Right ventricle myocardium inferior (tissue), 1 donor: ENCODE measurements at regions not wholly inside any gene's neighbourhood (a gene's known extent, or its start where the extent isn't known, plus 50 kb on each side); places are given as distances from the start of the nearest gene placed in this dataset.

Experiments used
- ATAC-seq: fragments of 200-7000 bp; cut with Tn5 transposase; one replicate; pipeline ENCODE4 v1.9.1; 2020; ENCODE audit warnings: mild to moderate bottlenecking, moderate library complexity
- DNase-seq: peaks from one replicate; pipeline ENCODE4 v3.0.0; 2021; ENCODE audit errors: missing footprints
- intact Hi-C: fragments of 100-400 bp; cut with DNase I; formaldehyde crosslinking; loops from one replicate; pipeline ENCODE4 v1.11.0; 2022
- donor health status: DM: no; HTN: yes; CAD: no; lungs with severe emphysema.

DNA sequence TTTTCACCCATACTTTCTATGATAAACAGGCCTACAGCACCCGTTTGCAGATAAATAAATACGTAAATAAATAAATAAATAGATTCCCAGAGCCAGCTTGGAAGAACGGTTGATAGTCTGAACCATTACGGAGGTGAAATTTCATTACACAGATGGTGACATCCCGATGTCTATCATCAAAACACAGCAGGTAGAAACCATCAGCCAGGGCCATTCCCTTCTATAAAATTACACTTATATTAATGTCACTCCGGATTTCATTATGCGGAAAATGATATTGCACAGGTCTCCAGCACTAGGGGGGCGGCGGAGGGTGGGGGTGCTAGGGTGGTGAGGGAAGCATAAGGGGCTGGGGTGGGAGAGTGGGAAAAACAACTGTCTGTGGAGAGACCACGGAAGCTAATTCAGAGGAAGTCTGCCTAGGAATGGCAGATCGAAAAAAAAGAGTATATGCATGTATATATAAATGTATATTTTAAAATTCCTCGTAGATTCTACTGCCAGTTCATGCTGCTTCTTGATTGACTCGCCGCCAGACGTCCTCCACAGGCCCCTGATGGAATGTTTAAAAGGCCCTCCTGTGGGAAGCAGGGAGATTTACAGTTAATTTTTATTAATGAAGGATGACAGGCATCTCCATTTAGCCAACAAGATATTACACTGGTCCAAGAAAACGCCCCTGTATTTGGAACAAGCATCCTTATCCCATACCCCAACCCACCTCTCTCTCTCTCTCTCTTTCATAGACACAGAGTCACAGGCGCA, 1906.0 kb upstream of the PIK3C3 start:
- DNase-seq (no peak), ATAC-seq (no peak)
- intact Hi-C loops, result no loop called here

- intact Hi-C loops, result no loop called here
Measured at GRCh38 chr18:40048253-40048652, 1906.8 kb upstream of the PIK3C3 start.

DNA sequence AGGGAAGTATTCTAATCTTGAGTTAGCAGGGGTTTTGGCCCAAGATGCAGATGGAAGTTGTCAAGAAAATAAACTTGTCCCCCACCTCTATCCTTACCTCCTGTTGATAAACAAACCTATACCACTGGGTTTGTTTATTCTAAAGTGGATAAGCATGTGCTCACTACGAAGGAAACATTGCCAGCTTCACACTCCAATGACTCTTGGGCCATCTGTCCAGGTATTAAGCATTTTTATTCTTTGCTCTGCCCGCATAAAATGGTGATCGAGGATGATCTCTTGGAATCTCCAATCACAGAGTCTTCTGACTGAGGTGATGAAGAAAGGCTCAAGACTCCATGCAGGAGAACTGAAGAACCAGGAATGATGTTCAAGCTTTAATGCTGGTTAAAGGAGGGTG, 1908.4 kb upstream of the PIK3C3 start:
- DNase-seq (no peak), ATAC-seq (no peak)
- intact Hi-C loops, result no loop called here

More at GRCh38 chr18:40048253-40048652, 1906.8 kb upstream of the PIK3C3 start:
- no peak for ATAC-seq
- DNase-seq, result no peak

- intact Hi-C loops, result no loop called here
- no peak for DNase-seq
- no peak for ATAC-seq
Measured at GRCh38 chr18:40041951-40042350, 1913.1 kb upstream of the PIK3C3 start.

DNA sequence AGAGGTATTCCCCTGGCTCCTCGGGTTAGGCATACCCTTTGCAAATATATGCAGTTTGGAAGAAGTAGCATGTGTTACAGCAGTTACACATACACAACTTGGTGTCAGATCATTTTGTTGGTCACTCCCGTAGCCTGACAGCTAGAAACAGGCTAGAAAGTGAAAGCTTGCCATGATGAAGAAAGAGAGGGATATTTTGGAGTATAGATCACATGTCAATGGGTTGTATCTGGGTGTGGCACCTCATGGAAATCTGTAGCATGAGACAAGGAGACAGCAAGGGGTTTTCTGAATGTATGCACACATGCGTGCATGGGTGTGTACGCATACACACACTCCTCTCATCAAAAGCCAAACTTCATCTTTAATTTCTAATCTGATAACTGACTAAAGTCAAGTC, 1914.5 kb upstream of the PIK3C3 start:
- ATAC-seq, result no peak
- intact Hi-C loops, result no loop called here
- no peak for DNase-seq

GRCh38 chr18:40037356-40037755, 1917.7 kb upstream of the PIK3C3 start:
- no peak for ATAC-seq
- intact Hi-C loops, result no loop called here

DNA sequence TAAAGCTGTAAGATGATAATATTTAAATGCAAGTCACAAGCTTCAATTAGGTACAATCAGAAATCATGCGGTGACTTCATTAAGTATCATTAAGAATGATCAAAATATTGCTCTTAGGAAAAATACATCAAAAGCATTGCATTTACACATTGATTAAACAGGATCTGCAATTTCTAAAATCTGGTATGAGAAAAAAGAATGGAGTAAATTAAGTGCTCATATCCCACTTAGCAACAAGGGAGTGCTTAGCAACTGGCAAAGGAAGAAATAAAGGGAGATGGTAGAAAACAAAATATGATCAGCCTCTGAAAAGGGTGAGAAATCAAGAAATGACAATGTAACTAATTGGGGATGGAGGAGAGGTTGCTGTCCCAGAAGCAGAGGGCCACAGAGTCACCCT, 1918.2 kb upstream of the PIK3C3 start:
- intact Hi-C loops, result no loop called here
- ATAC-seq, result no peak

More at GRCh38 chr18:40037356-40037755, 1917.7 kb upstream of the PIK3C3 start:
- no peak for DNase-seq

DNA sequence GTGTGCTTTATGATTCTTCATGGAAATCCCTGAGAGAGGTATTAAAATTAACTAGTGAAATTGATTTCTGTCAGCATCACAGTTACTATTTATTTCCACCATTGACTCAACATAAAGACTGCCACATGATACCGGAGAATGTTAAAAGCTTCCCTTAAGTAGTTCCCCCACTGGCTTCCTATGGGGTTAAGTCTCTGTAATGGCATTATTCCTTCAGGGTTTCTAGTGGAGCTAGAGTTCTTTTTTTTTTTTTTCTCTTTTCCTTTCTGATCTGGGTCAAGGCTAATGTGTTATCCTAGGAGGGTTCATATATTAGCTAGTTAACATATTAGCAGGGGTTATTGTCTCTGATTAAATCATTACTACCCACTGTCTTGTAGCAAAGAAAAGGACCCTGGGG, 1919.1 kb upstream of the PIK3C3 start:
- no peak for ATAC-seq
- intact Hi-C loops, result no loop called here
- no peak for DNase-seq

More for the DNA sequence above, 1918.2 kb upstream of the PIK3C3 start:
- DNase-seq, result no peak

DNA sequence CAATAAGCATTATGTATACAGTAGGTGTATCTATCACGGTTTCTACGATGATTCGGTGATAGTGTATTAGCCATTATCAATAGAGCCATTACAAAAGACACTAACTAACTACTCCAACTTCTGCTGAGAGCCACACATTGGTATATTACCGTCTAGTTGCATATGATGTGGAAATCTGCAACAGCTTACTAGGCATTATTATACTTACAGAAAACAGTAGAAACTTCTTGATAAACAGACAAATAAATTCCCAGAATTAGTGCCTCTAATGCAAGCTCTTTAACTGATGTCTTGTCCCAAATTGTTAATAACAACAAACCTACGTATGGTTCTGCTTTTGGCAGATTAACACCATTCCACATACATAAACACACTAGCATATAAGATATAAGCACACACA, 1923.0 kb upstream of the PIK3C3 start:
- DNase-seq, result no peak
- ATAC-seq, result no peak
- intact Hi-C loops, result no loop called here

GRCh38 chr18:40031435-40031834, 1923.6 kb upstream of the PIK3C3 start:
- DNase-seq, result no peak
- ATAC-seq, result no peak
- intact Hi-C loops, result no loop called here

- ATAC-seq (no peak), DNase-seq (no peak)
- intact Hi-C loops, result no loop called here
Measured at GRCh38 chr18:40019797-40020392, 1935.1 kb upstream of the PIK3C3 start.

DNA sequence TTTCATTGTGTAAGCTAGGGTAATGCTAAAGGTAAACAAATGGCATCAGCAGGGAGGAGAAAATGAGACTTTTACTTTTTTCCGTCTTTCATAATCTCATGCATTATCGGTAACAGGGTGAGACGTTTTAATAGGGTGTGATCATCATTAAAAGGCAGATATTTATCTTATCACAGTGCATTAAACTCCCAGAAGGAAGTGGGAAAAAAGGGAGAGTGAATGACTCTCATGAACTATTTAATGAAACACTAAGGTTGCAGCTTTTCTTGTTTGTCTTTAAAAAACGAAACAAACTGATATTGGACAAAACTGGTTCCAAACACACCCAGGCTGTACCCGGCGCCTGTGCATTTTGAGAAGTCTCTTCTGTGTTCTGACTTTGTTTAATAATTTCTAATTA, 1936.8 kb upstream of the PIK3C3 start:
- intact Hi-C loops, result no loop called here
- DNase-seq (no peak), ATAC-seq (no peak)

GRCh38 chr18:40017021-40017420, 1938.0 kb upstream of the PIK3C3 start:
- DNase-seq (no peak), ATAC-seq (no peak)
- intact Hi-C loops, result no loop called here

DNA sequence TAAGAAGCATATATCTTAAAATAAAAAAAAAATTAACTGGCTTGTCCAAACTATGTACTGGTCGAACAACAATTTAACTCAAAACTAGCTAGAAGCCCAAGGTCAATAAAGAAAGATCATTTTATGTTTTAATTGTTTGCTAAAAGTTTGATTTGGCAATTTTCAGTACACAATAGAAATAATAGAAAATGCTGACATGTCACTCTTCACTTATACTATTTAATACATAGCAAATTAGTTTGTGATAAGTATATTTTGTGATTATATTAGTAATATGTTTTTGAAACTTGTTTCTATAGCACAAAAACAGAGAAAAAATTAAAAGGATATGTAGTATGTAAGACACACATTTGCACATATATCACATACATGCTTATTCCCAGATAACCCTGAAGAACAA, 1938.6 kb upstream of the PIK3C3 start:
- intact Hi-C loops, result no loop called here
- DNase-seq (no peak), ATAC-seq (no peak)

DNA sequence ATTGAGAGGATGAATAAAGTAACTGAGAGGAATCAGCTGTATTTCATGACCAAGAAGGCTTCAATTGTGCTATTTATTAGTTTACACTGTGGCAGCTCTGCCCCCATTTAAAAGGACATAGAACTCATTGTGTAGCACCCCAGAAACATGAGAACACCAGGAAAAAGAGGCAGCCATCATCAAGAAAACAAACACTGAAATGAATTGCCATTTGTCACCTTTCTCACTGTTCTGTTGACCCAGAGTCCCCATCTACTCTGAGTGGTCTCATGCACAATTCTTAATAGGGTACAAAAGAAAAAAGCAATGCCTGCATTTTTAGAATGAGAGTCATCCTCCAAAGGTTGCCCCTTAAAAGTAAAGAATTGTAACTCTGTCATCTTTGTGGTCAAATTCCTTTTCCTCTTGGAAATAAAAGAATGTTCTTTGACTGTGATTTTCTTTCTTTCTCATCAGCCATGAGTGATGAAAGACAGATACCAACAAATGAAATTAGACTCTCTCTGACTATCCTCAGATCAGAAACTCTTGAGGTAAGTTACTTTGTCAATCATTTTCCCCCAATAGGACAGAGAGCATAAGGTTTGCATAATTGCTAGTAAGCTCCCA, 1941.9 kb upstream of the PIK3C3 start:
- ATAC-seq, result no peak
- intact Hi-C loops, result no loop called here
- DNase-seq, result no peak

DNA sequence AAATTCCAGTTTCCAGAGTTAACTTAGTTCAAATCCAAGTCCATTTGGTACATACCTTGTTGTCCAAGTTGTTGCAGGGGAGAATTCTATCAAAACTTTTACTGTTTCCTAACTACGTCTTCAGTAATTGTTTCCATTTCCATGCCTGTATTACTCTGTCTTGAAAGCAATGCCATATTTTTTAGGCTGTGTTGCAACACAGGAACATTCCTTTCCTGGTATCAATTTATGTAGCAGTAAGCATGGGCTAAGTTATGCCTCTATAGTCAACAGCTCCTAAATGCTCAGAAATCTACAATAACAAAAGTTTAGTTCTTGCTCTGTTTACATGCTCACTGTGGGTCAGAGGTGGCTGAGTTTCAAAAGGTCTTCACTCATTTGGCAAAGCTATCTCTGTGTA, 1943.8 kb upstream of the PIK3C3 start:
- DNase-seq, result no peak
- intact Hi-C loops, result no loop called here
- ATAC-seq, result no peak

- intact Hi-C loops, result no loop called here
- ATAC-seq (no peak), DNase-seq (no peak)
Measured at GRCh38 chr18:40006634-40007033, 1948.4 kb upstream of the PIK3C3 start.

- ATAC-seq (no peak), DNase-seq (no peak)
- intact Hi-C loops, result no loop called here
Measured at GRCh38 chr18:40004246-40004645, 1950.8 kb upstream of the PIK3C3 start.

GRCh38 chr18:39998317-39998716, 1956.7 kb upstream of the PIK3C3 start:
- DNase-seq, result no peak
- intact Hi-C loops, result no loop called here
- ATAC-seq, result no peak

GRCh38 chr18:39994498-39994897, 1960.5 kb upstream of the PIK3C3 start:
- no peak for DNase-seq
- intact Hi-C loops, result no loop called here
- no peak for ATAC-seq
